GM11168 (cell line): ENCODE measurements at regions not wholly inside any gene's neighbourhood (a gene's known extent, or its start where the extent isn't known, plus 50 kb on each side); places are given as distances from the start of the nearest gene placed in this dataset.

Experiments
- in situ Hi-C: fragments of 300-500 bp; cut with MboI; formaldehyde crosslinking; loops from one replicate; pipeline ENCODE4 v1.12.0; 2022; ENCODE audit warnings: low sequenced_read_pairs; ENCODE audit not compliant: unreplicated experiment

- in situ Hi-C loops: no loop called here
These were observed 176.4 kb downstream of the AHR start for GRCh38 chr7:17474724-17475344.

GRCh38 chr7:17477182-17477581 is 178.7 kb downstream of the AHR start:
- in situ Hi-C loops: no loop called here

GRCh38 chr7:17481118-17481517 is 182.7 kb downstream of the AHR start:
- in situ Hi-C loops: no loop called here

- in situ Hi-C loops: no loop called here
These were observed 186.9 kb downstream of the AHR start for GRCh38 chr7:17485368-17485767.

GRCh38 chr7:17485904-17486303 is 187.5 kb downstream of the AHR start:
- in situ Hi-C loops: no loop called here

GRCh38 chr7:17486835-17487234 is 188.4 kb downstream of the AHR start:
- in situ Hi-C loops: no loop called here

GRCh38 chr7:17487343-17487742 is 188.9 kb downstream of the AHR start:
- in situ Hi-C loops: no loop called here

- in situ Hi-C loops: no loop called here
These were observed 190.4 kb downstream of the AHR start for GRCh38 chr7:17488829-17489228.

GRCh38 chr7:17489961-17490360 is 191.5 kb downstream of the AHR start:
- in situ Hi-C loops: no loop called here

GRCh38 chr7:17490825-17491224 is 192.4 kb downstream of the AHR start:
- in situ Hi-C loops: no loop called here

- in situ Hi-C loops: no loop called here
These were observed 194.0 kb downstream of the AHR start for GRCh38 chr7:17492437-17492836.

- in situ Hi-C loops: no loop called here
These were observed 195.0 kb downstream of the AHR start for GRCh38 chr7:17493446-17493845.

GRCh38 chr7:17495655-17496394 is 197.4 kb downstream of the AHR start:
- in situ Hi-C loops: no loop called here

- in situ Hi-C loops: no loop called here
These were observed 198.7 kb downstream of the AHR start for GRCh38 chr7:17497136-17497535.

- in situ Hi-C loops: no loop called here
These were observed 199.2 kb downstream of the AHR start for GRCh38 chr7:17497549-17498167.

GRCh38 chr7:17498230-17498629 is 199.8 kb downstream of the AHR start:
- in situ Hi-C loops: no loop called here

GRCh38 chr7:17500736-17501135 is 202.3 kb downstream of the AHR start:
- in situ Hi-C loops: no loop called here

GRCh38 chr7:17501441-17502212 is 203.2 kb downstream of the AHR start:
- in situ Hi-C loops: no loop called here

- in situ Hi-C loops: no loop called here
These were observed 204.0 kb downstream of the AHR start for GRCh38 chr7:17502213-17503060.

GRCh38 chr7:17506095-17506494 is 207.6 kb downstream of the AHR start:
- in situ Hi-C loops: no loop called here
